DOHH2 (cell line): ENCODE measurements at regions not wholly inside any gene's neighbourhood (a gene's known extent, or its start where the extent isn't known, plus 50 kb on each side); places are given as distances from the start of the nearest gene placed in this dataset.

Experiments used
- H3F3A ChIP-seq: fragments of 200-600 bp; sonication (generic), shearing (Covaris generic); 2 replicates; pipeline ENCODE4 v1.6.0; 2016; ENCODE audit warnings: antibody characterized with exemption, mild to moderate bottlenecking; ENCODE audit not compliant: control insufficient read depth, insufficient read depth
- H3K27ac ChIP-seq: fragments of 200-600 bp; sonication (generic); 2 replicates; pipeline ENCODE4 v1.5.1; 2014; ENCODE audit warnings: low read depth, mild to moderate bottlenecking, low read length, moderate library complexity
- H3K27me3 ChIP-seq: fragments of 200-600 bp; sonication (generic); 2 replicates; pipeline ENCODE4 v1.6.1; 2014; ENCODE audit warnings: mild to moderate bottlenecking, low read length, mixed read lengths; ENCODE audit not compliant: control insufficient read depth
- H3K36me3 ChIP-seq: fragments of 200-600 bp; sonication (generic); 2 replicates; pipeline ENCODE4 v1.6.1; 2014; ENCODE audit warnings: mild to moderate bottlenecking, low read length, moderate library complexity, mixed read lengths; ENCODE audit not compliant: control insufficient read depth
- H3K4me1 ChIP-seq: fragments of 200-600 bp; sonication (generic); 2 replicates; pipeline ENCODE4 v1.6.1; 2014; ENCODE audit warnings: mild to moderate bottlenecking, low read length, mixed read lengths; ENCODE audit not compliant: control insufficient read depth
- H3K4me2 ChIP-seq: fragments of 200-600 bp; sonication (generic); 2 replicates; pipeline ENCODE4 v1.6.0; 2014; ENCODE audit warnings: mild to moderate bottlenecking, low read length, moderate library complexity
- H3K4me3 ChIP-seq: fragments of 200-600 bp; sonication (generic); 2 replicates; pipeline ENCODE4 v1.5.1; 2014; ENCODE audit warnings: mild to moderate bottlenecking, low read length, mixed read lengths
- H3K79me2 ChIP-seq: fragments of 200-600 bp; sonication (generic); 2 replicates; pipeline ENCODE4 v1.6.1; 2014; ENCODE audit warnings: mild to moderate bottlenecking, low read length, mixed read lengths; ENCODE audit not compliant: control insufficient read depth
- H3K9me2 ChIP-seq: fragments of 200-600 bp; sonication (generic); replicated peaks from 2 replicates; pipeline ENCODE4 v1.6.1; 2014; ENCODE audit warnings: mild to moderate bottlenecking, low read length, mixed read lengths; ENCODE audit not compliant: control insufficient read depth
- H3K9me3 ChIP-seq: fragments of 200-600 bp; sonication (generic); 2 replicates; pipeline ENCODE4 v1.6.1; 2014; ENCODE audit warnings: antibody characterized with exemption, low read length, mixed read lengths; ENCODE audit not compliant: control insufficient read depth, insufficient read depth
- H4K20me1 ChIP-seq: fragments of 200-600 bp; sonication (generic); 2 replicates; pipeline ENCODE4 v1.6.0; 2014; ENCODE audit warnings: low read depth, mild to moderate bottlenecking, antibody characterized with exemption, low read length, moderate library complexity; ENCODE audit not compliant: control insufficient read depth, insufficient read depth
- CTCF ChIP-seq: fragments of 200-600 bp; sonication (generic); IDR thresholded peaks from one replicate; pipeline ENCODE4 v1.5.1; 2014; ENCODE audit warnings: antibody characterized with exemption, mild to moderate bottlenecking, low read depth, low read length; ENCODE audit not compliant: poor library complexity, severe bottlenecking
- EZH2phosphoT487 ChIP-seq: fragments of 200-600 bp; sonication (generic); IDR thresholded peaks from 2 replicates; pipeline ENCODE4 v1.6.1; 2017; ENCODE audit warnings: borderline replicate concordance, mild to moderate bottlenecking, antibody characterized with exemption, low read length, moderate library complexity, mixed read lengths

- Histone ChIP-seq H3K79me2 (no peaks in the 10 kb centered on the region), H3F3A (no peaks in the 10 kb centered on the region), H3K9me3 (no peaks in the 10 kb centered on the region), H3K4me2 (no peak overlapping the region), H3K4me3 (no peak overlapping the region), H3K27ac (no peak overlapping the region), H3K4me1 (no peaks in the 10 kb centered on the region), H3K9me2 (no peaks in the 10 kb centered on the region), H4K20me1 (no peaks in the 10 kb centered on the region), H3K27me3 (no peaks in the 10 kb centered on the region), H3K36me3 (no peaks in the 10 kb centered on the region)
- TF ChIP-seq CTCF (no peak), EZH2phosphoT487 (no peak)
Measured at GRCh38 chr9:88689509-88690298, 154.7 kb downstream of the NXNL2 start.

GRCh38 chr9:88690628-88691027 is 155.7 kb downstream of the NXNL2 start:
- Histone ChIP-seq H3K9me2 (no peaks in the 10 kb centered on the region), H3K27me3 (no peaks in the 10 kb centered on the region), H4K20me1 (no peaks in the 10 kb centered on the region), H3K9me3 (no peaks in the 10 kb centered on the region), H3K4me2 (no peak overlapping the region), H3K4me3 (no peak overlapping the region), H3K27ac (no peak overlapping the region), H3K4me1 (no peaks in the 10 kb centered on the region), H3K36me3 (no peaks in the 10 kb centered on the region), H3K79me2 (no peaks in the 10 kb centered on the region), H3F3A (no peaks in the 10 kb centered on the region)
- no peak for TF ChIP-seq CTCF
- TF ChIP-seq EZH2phosphoT487, result no peak

- Histone ChIP-seq H3K4me2 (no peak overlapping the region), H3K36me3 (no peaks in the 10 kb centered on the region), H3K9me3 (no peaks in the 10 kb centered on the region), H3K9me2 (no peaks in the 10 kb centered on the region), H3F3A (no peaks in the 10 kb centered on the region), H4K20me1 (no peaks in the 10 kb centered on the region), H3K4me1 (no peaks in the 10 kb centered on the region), H3K4me3 (no peak overlapping the region), H3K27ac (no peak overlapping the region), H3K79me2 (no peaks in the 10 kb centered on the region), H3K27me3 (no peaks in the 10 kb centered on the region)
- no peak for TF ChIP-seq CTCF
- no peak for TF ChIP-seq EZH2phosphoT487
Measured at GRCh38 chr9:88691091-88691490, 156.1 kb downstream of the NXNL2 start.
